ENCODE measurements at regions not wholly inside any gene's neighbourhood (a gene's known extent, or its start where the extent isn't known, plus 50 kb on each side); places are given as distances from the start of the nearest gene placed in this dataset.

- TF ChIP-seq CTCF (conservative IDR thresholded peaks at IDR 0.05; ENCODE audit: low read length), result no peak
- H3K4me3 ChIP-seq (ENCODE audit: low read length), result no peak overlapping the region
- no peak for DNase-seq (ENCODE audit: low read depth)
These were observed 185.3 kb downstream of the PCSK1 start for GRCh38 chr5:96247708-96248107.

- H3K4me3 ChIP-seq (ENCODE audit: low read length), result peak overlapping the region; percentile 25
- no peak for TF ChIP-seq CTCF (conservative IDR thresholded peaks at IDR 0.05; ENCODE audit: low read length)
- DNase-seq (ENCODE audit: low read depth), result peak; percentile 95
These were observed 185.8 kb downstream of the PCSK1 start for GRCh38 chr5:96247097-96247701.

GRCh38 chr5:96245140-96246091, 187.6 kb downstream of the PCSK1 start:
- TF ChIP-seq CTCF (conservative IDR thresholded peaks at IDR 0.05; ENCODE audit: low read length), result no peak
- DNase-seq (ENCODE audit: low read depth), result no peak

GRCh38 chr5:96244696-96245095, 188.4 kb downstream of the PCSK1 start:
- no peak for TF ChIP-seq CTCF (conservative IDR thresholded peaks at IDR 0.05; ENCODE audit: low read length)
- no peak overlapping the region for H3K4me3 ChIP-seq (ENCODE audit: low read length)
- no peak for DNase-seq (ENCODE audit: low read depth)

More at GRCh38 chr5:96245140-96246091, 187.6 kb downstream of the PCSK1 start:
- H3K4me3 ChIP-seq (ENCODE audit: low read length), result no peak overlapping the region

GRCh38 chr5:96243862-96244261, 189.2 kb downstream of the PCSK1 start:
- H3K4me3 ChIP-seq (ENCODE audit: low read length), result no peak overlapping the region
- no peak for DNase-seq (ENCODE audit: low read depth)
- no peak for TF ChIP-seq CTCF (conservative IDR thresholded peaks at IDR 0.05; ENCODE audit: low read length)

- no peak for TF ChIP-seq CTCF (conservative IDR thresholded peaks at IDR 0.05; ENCODE audit: low read length)
- DNase-seq (ENCODE audit: low read depth), result peak; percentile 60
- H3K4me3 ChIP-seq (ENCODE audit: low read length), result no peak overlapping the region
These were observed 189.8 kb downstream of the PCSK1 start for GRCh38 chr5:96243203-96243602.

GRCh38 chr5:96242571-96242970, 190.5 kb downstream of the PCSK1 start:
- DNase-seq (ENCODE audit: low read depth), result no peak
- H3K4me3 ChIP-seq (ENCODE audit: low read length), result no peak overlapping the region
- TF ChIP-seq CTCF (conservative IDR thresholded peaks at IDR 0.05; ENCODE audit: low read length), result no peak

Data from AG10803 (cell line).